HEK293 (cell line): ENCODE measurements at regions not wholly inside any gene's neighbourhood (a gene's known extent, or its start where the extent isn't known, plus 50 kb on each side); places are given as distances from the start of the nearest gene placed in this dataset.

Source experiments
- CTCF ChIA-PET: fragments of 350-600 bp; formaldehyde crosslinking; extraction: SDS; loops from one replicate; lab custom pipeline; 2021; ENCODE audit warnings: antibody characterized with exemption; lab: Yijun Ruan, JAX
- POLR2A ChIA-PET: fragments of 300-600 bp; formaldehyde crosslinking; extraction: SDS; loops from one replicate; lab custom pipeline; 2020; ENCODE audit warnings: antibody characterized with exemption, inconsistent platforms; lab: Yijun Ruan, JAX
- H3K27ac ChIP-seq: fragments of 200-500 bp; sonication (Bioruptor generic); 2 replicates; pipeline ENCODE4 v1.5.1; 2014; ENCODE audit warnings: low read depth, low read length, control low read depth, inconsistent platforms; ENCODE audit errors: extremely low read depth
- H3K36me3 ChIP-seq, 2 experiments: fragments of 200-500 bp in 1 of 2; sonication (Bioruptor generic) in 1 of 2; 1 replicate in 1 of 2; 2 replicates in 1 of 2; pipeline ENCODE4 v1.5.1; 2014 to 2017; ENCODE audit warnings: inconsistent platforms in 2 of 2, low read length in 2 of 2; ENCODE audit not compliant: control insufficient read depth in 2 of 2, insufficient read depth in 1 of 2
- H3K4me1 ChIP-seq: fragments of 200-500 bp; sonication (Bioruptor generic); 2 replicates; pipeline ENCODE4 v1.5.1; 2014; ENCODE audit warnings: mild to moderate bottlenecking, low read length, inconsistent platforms; ENCODE audit not compliant: control insufficient read depth, insufficient read depth
- H3K4me3 ChIP-seq: 2 replicates; pipeline ENCODE4 v1.5.1; 2011; ENCODE audit warnings: low read depth, mild to moderate bottlenecking, control low read depth, low read length, moderate library complexity
- H3K9me3 ChIP-seq: fragments of 200-500 bp; sonication (Bioruptor generic); 2 replicates; pipeline ENCODE4 v1.5.1; 2014; ENCODE audit warnings: low read depth, low read length, inconsistent platforms; ENCODE audit not compliant: control insufficient read depth, insufficient read depth
- ATF2 ChIP-seq: fragments of 450-650 bp; formaldehyde crosslinking; IDR thresholded peaks from 2 replicates; pipeline ENCODE4 v1.5.1; 2016; ENCODE audit warnings: missing biosample characterization, missing genetic modification characterization, low read depth
- IKZF3 ChIP-seq: fragments of 450-650 bp; IDR thresholded peaks from 2 replicates; pipeline ENCODE4 v1.5.0; 2018; ENCODE audit warnings: missing biosample characterization, mild to moderate bottlenecking, missing genetic modification characterization, moderate library complexity
- SCRT2 ChIP-seq: fragments of 450-650 bp; formaldehyde crosslinking; IDR thresholded peaks from 2 replicates; pipeline ENCODE4 v1.5.1; 2016; ENCODE audit warnings: missing biosample characterization, missing genetic modification characterization
- SETDB1 ChIP-seq: IDR thresholded peaks from one replicate; pipeline ENCODE4 v1.6.1; 2017; ENCODE audit warnings: mild to moderate bottlenecking, low read length, moderate library complexity, mixed read lengths; ENCODE audit not compliant: insufficient read length
- WT1 ChIP-seq: fragments of 450-650 bp; formaldehyde crosslinking; IDR thresholded peaks from 2 replicates; pipeline ENCODE4 v1.5.1; 2016; ENCODE audit warnings: missing biosample characterization, missing genetic modification characterization
- ZBTB1 ChIP-seq: fragments of 450-650 bp; formaldehyde crosslinking; IDR thresholded peaks from 2 replicates; pipeline ENCODE4 v1.5.1; 2016; ENCODE audit warnings: missing biosample characterization, missing genetic modification characterization
- ZBTB17 ChIP-seq: fragments of 450-650 bp; formaldehyde crosslinking; IDR thresholded peaks from 2 replicates; pipeline ENCODE4 v1.5.1; 2016; ENCODE audit warnings: missing biosample characterization, missing genetic modification characterization
- ZNF10 ChIP-seq: fragments of 450-650 bp; formaldehyde crosslinking; IDR thresholded peaks from 2 replicates; pipeline ENCODE4 v1.5.1; 2017; ENCODE audit warnings: missing biosample characterization, missing genetic modification characterization
- ZNF140 ChIP-seq: fragments of 450-650 bp; formaldehyde crosslinking; IDR thresholded peaks from 2 replicates; pipeline ENCODE4 v1.5.1; 2016; ENCODE audit warnings: missing biosample characterization, missing genetic modification characterization
- ZNF449 ChIP-seq: fragments of 450-650 bp; formaldehyde crosslinking; IDR thresholded peaks from 2 replicates; pipeline ENCODE4 v1.5.1; 2017; ENCODE audit warnings: missing biosample characterization, mild to moderate bottlenecking, missing genetic modification characterization, moderate library complexity
- ZNF549 ChIP-seq: fragments of 450-650 bp; IDR thresholded peaks from 2 replicates; pipeline ENCODE4 v1.5.1; 2018; ENCODE audit warnings: missing biosample characterization, missing genetic modification characterization, mild to moderate bottlenecking, inconsistent platforms, moderate library complexity
- ZNF561 ChIP-seq: fragments of 450-650 bp; IDR thresholded peaks from 2 replicates; pipeline ENCODE4 v1.5.1; 2018; ENCODE audit warnings: missing biosample characterization, missing genetic modification characterization, borderline replicate concordance
- ZNF610 ChIP-seq: fragments of 450-650 bp; formaldehyde crosslinking; IDR thresholded peaks from 2 replicates; pipeline ENCODE4 v1.5.1; 2016; ENCODE audit warnings: missing biosample characterization, missing genetic modification characterization, borderline replicate concordance
- ZNF654 ChIP-seq: fragments of 450-650 bp; formaldehyde crosslinking; IDR thresholded peaks from 2 replicates; pipeline ENCODE4 v1.5.1; 2016; ENCODE audit warnings: low read depth, missing biosample characterization, missing genetic modification characterization
- ZNF704 ChIP-seq: fragments of 450-650 bp; formaldehyde crosslinking; IDR thresholded peaks from 2 replicates; pipeline ENCODE4 v1.5.1; 2016; ENCODE audit warnings: missing biosample characterization, missing genetic modification characterization
- ZNF776 ChIP-seq: fragments of 450-650 bp; formaldehyde crosslinking; IDR thresholded peaks from 2 replicates; pipeline ENCODE4 v1.5.0; 2017; ENCODE audit warnings: missing biosample characterization, missing genetic modification characterization, borderline replicate concordance
- TF ChIP-seq, protein P1 (sequence below): fragments of 450-650 bp; formaldehyde crosslinking; IDR thresholded peaks from 2 replicates; pipeline ENCODE4 v1.5.1; 2016; ENCODE audit warnings: missing biosample characterization, missing genetic modification characterization
- TF ChIP-seq, protein P2 (sequence below): fragments of 450-650 bp; formaldehyde crosslinking; conservative IDR thresholded peaks from 2 replicates; pipeline ENCODE4 v1.5.1; 2016; ENCODE audit warnings: low read depth, missing biosample characterization, missing genetic modification characterization

GRCh38 chr14:25546826-25547225 lies 496.9 kb upstream of the STXBP6 start:
- POLR2A ChIA-PET, result no interaction called here

DNA sequence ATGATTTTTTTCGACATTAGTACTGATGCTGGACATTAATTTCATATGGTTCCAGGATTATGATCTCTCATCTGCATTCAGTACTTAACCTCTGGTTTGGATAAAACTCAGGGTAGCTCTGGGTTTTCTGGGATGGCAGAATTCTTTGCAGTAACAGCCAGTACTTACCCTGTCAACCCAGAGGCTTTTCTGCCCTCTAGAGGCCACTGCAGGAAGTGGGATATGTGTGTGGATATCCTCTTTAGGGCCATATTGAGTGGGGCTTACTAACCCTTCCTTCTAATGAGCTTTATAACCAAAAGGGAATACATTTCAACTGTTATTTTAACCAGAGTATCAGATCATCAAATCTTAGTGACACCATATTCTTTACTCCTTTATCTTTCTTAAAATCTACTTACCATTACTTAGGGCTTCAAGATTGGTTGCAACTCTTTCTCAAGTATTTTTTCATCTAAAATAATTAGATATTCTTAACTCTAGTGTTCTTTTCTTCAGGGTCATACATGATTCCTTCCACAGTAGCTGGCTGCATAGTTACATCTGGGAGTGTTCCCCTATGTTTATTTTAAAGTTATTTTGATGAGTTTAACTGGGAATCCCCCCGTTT lies 488.0 kb upstream of the STXBP6 start:
- TF ChIP-seq ZNF140 (tag by site-specific recombination) (no peak), ZNF654 (peak; percentile 18; the same call in 1 of the 2 replicates), ZNF549 (tag by site-specific recombination) (no peak)
- TF ChIP-seq, all 188 proteins: peak for 1
- Histone ChIP-seq H3K27ac (no peak overlapping the region), H3K36me3 (no peaks in the 10 kb centered on the region), H3K4me3 (no peak overlapping the region), H3K4me1 (no peaks in the 10 kb centered on the region), H3K9me3 (no peaks in the 10 kb centered on the region)
- CTCF ChIA-PET, result interaction anchor here (0.6 to 2.5 kb wide), 33 partner anchors 9 to 1547 kb away, joined by 3 to 26 read pairs (median 4); no protein-coding TSS in a partner anchor
- POLR2A ChIA-PET, result no interaction called here

More at GRCh38 chr14:25546826-25547225, 496.9 kb upstream of the STXBP6 start:
- H3K9me3 ChIP-seq, result no peaks in the 10 kb centered on the region
- no peaks in the 10 kb centered on the region for H3K4me1 ChIP-seq
- TF ChIP-seq SETDB1, result no peak
- TF ChIP-seq ZBTB1 (tag by site-specific recombination), result no peak
- no peak for TF ChIP-seq SCRT2 (tag by site-specific recombination)
- TF ChIP-seq, protein P1, sequence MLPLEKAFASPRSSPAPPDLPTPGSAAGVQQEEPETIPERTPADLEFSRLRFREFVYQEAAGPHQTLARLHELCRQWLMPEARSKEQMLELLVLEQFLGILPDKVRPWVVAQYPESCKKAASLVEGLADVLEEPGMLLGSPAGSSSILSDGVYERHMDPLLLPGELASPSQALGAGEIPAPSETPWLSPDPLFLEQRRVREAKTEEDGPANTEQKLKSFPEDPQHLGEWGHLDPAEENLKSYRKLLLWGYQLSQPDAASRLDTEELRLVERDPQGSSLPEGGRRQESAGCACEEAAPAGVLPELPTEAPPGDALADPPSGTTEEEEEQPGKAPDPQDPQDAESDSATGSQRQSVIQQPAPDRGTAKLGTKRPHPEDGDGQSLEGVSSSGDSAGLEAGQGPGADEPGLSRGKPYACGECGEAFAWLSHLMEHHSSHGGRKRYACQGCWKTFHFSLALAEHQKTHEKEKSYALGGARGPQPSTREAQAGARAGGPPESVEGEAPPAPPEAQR (tag by site-specific recombination), result no peak
- TF ChIP-seq ZNF10 (tag by site-specific recombination), result no peak
- no peak for TF ChIP-seq ZNF449
- CTCF ChIA-PET, result interaction anchor here (0.7 kb wide), 1 partner anchor 9 kb away, joined by 4 read pairs; no protein-coding TSS in a partner anchor
- H3K36me3 ChIP-seq, result no peaks in the 10 kb centered on the region
- H3K27ac ChIP-seq, result no peak overlapping the region
- no peak overlapping the region for H3K4me3 ChIP-seq

- TF ChIP-seq ZNF776, result no peak
- no peak for TF ChIP-seq WT1 (tag by site-specific recombination)
- TF ChIP-seq ATF2, result 0 out of 2 replicates have a peak, but pooled peaks have one; percentile 6
- no peaks in the 10 kb centered on the region for H3K36me3 ChIP-seq
- POLR2A ChIA-PET, result no interaction called here
- CTCF ChIA-PET, result interaction anchor here (0.6 to 0.8 kb wide), 2 partner anchors 9 to 11 kb away, joined by 3 read pairs; no protein-coding TSS in a partner anchor
- H3K4me3 ChIP-seq, result no peak overlapping the region
- H3K9me3 ChIP-seq, result no peaks in the 10 kb centered on the region
- H3K4me1 ChIP-seq, result no peaks in the 10 kb centered on the region
- no peak overlapping the region for H3K27ac ChIP-seq
Measured at GRCh38 chr14:25526290-25526689, 476.3 kb upstream of the STXBP6 start.

DNA sequence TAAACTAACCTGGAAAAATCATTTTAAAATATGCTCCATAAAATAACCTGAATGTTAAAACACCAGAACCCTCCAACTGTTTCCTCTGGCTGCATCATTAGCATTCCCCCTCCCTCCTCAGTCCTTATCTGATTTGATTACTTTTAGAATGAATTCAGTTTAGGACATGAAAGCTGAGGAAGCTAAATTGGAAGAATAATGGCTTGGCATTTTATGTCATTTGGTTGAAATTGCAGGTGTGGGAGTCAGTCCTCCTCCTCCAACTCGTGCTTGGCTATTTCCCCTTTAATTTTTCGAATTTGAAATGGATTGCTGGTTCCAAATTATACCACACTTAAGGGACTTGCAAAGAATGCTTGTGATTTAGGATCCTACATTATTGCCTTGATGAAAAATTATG lies 473.0 kb upstream of the STXBP6 start:
- POLR2A ChIA-PET, result no interaction called here
- Histone ChIP-seq H3K4me3 (no peak overlapping the region), H3K27ac (no peak overlapping the region), H3K4me1 (no peaks in the 10 kb centered on the region), H3K36me3 (no peaks in the 10 kb centered on the region), H3K9me3 (no peaks in the 10 kb centered on the region)
- CTCF ChIA-PET, result interaction anchor here (0.5 kb wide), 1 partner anchor 16 kb away, joined by 3 read pairs; no protein-coding TSS in a partner anchor
- TF ChIP-seq ZNF704 (no peak), ZNF610 (tag by site-specific recombination) (no peak), IKZF3 (no peak), ZBTB17 (no peak), SCRT2 (tag by site-specific recombination) (no peak), ZNF561 (no peak)
- TF ChIP-seq, protein P2, sequence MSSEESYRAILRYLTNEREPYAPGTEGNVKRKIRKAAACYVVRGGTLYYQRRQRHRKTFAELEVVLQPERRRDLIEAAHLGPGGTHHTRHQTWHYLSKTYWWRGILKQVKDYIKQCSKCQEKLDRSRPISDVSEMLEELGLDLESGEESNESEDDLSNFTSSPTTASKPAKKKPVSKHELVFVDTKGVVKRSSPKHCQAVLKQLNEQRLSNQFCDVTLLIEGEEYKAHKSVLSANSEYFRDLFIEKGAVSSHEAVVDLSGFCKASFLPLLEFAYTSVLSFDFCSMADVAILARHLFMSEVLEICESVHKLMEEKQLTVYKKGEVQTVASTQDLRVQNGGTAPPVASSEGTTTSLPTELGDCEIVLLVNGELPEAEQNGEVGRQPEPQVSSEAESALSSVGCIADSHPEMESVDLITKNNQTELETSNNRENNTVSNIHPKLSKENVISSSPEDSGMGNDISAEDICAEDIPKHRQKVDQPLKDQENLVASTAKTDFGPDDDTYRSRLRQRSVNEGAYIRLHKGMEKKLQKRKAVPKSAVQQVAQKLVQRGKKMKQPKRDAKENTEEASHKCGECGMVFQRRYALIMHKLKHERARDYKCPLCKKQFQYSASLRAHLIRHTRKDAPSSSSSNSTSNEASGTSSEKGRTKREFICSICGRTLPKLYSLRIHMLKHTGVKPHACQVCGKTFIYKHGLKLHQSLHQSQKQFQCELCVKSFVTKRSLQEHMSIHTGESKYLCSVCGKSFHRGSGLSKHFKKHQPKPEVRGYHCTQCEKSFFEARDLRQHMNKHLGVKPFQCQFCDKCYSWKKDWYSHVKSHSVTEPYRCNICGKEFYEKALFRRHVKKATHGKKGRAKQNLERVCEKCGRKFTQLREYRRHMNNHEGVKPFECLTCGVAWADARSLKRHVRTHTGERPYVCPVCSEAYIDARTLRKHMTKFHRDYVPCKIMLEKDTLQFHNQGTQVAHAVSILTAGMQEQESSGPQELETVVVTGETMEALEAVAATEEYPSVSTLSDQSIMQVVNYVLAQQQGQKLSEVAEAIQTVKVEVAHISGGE (tag by site-specific recombination), result no peak
